WTC11 (cell line): ENCODE measurements at regions not wholly inside any gene's neighbourhood (a gene's known extent, or its start where the extent isn't known, plus 50 kb on each side); places are given as distances from the start of the nearest gene placed in this dataset.

ENCODE experiments used
- ATAC-seq: fragments of 200-7000 bp; cut with Tn5 transposase; 2 replicates; pipeline ENCODE4 v1.10.0; 2021; ENCODE audit warnings: mild to moderate bottlenecking, moderate library complexity
- CTCF ChIA-PET: fragments of 300-600 bp; sonication (Branson Sonifier 250); formaldehyde crosslinking; loops from one replicate; lab custom pipeline; 2021; ENCODE audit warnings: antibody characterized with exemption; lab: Charles Lee
- POLR2A ChIA-PET: fragments of 350-600 bp; sonication (Branson Sonifier 250); formaldehyde crosslinking; loops from one replicate; lab custom pipeline; 2021; ENCODE audit warnings: antibody characterized with exemption; lab: Charles Lee
- DNase-seq: peaks from one replicate; pipeline ENCODE4 v3.0.0; 2021; ENCODE audit warnings: low spot score
- H3K27ac Mint-ChIP-seq: 2 replicates; pipeline ENCODE4 v1.8.0; 2021; ENCODE audit warnings: mixed read lengths
- H3K27me3 Mint-ChIP-seq: 2 replicates; pipeline ENCODE4 v1.8.0; 2021; ENCODE audit warnings: low read depth, mild to moderate bottlenecking, moderate library complexity, mixed read lengths
- H3K36me3 Mint-ChIP-seq: 2 replicates; pipeline ENCODE4 v1.8.0; 2021; ENCODE audit warnings: mixed read lengths
- H3K4me1 Mint-ChIP-seq: 2 replicates; pipeline ENCODE4 v1.8.0; 2022; ENCODE audit warnings: mixed read lengths
- H3K4me3 Mint-ChIP-seq: 2 replicates; pipeline ENCODE4 v1.8.0; 2021; ENCODE audit warnings: mild to moderate bottlenecking, moderate library complexity, mixed read lengths
- H3K9me3 Mint-ChIP-seq: 2 replicates; pipeline ENCODE4 v1.8.0; 2021; ENCODE audit warnings: mixed read lengths
- CDX4 ChIP-seq: fragments of 250-450 bp; sonication (Bioruptor Pico); IDR thresholded peaks from 2 replicates; pipeline ENCODE4 v1.9.0; 2021; ENCODE audit warnings: moderate library complexity, mild to moderate bottlenecking, inconsistent platforms, borderline replicate concordance
- ERG ChIP-seq: fragments of 250-450 bp; sonication (Bioruptor Pico); IDR thresholded peaks from 2 replicates; pipeline ENCODE4 v1.8.0; 2021; ENCODE audit warnings: mild to moderate bottlenecking
- ESRRA ChIP-seq: sonication (generic); formaldehyde crosslinking; IDR thresholded peaks from 2 replicates; pipeline ENCODE4 v1.8.1; 2022; ENCODE audit warnings: mild to moderate bottlenecking, missing genetic modification reagents, borderline replicate concordance
- FOXP4 ChIP-seq: sonication (generic); formaldehyde crosslinking; IDR thresholded peaks from 2 replicates; pipeline ENCODE4 v1.8.0; 2022; ENCODE audit warnings: mild to moderate bottlenecking, missing genetic modification reagents
- GABPB1 ChIP-seq: sonication (generic); formaldehyde crosslinking; IDR thresholded peaks from 2 replicates; pipeline ENCODE4 v1.8.1; 2023; ENCODE audit warnings: mild to moderate bottlenecking, missing genetic modification reagents
- IRF2 ChIP-seq: sonication (generic); formaldehyde crosslinking; IDR thresholded peaks from 2 replicates; pipeline ENCODE4 v1.8.0; 2022; ENCODE audit warnings: low read depth, missing genetic modification reagents, borderline replicate concordance
- MAX ChIP-seq: sonication (generic); formaldehyde crosslinking; IDR thresholded peaks from 2 replicates; pipeline ENCODE4 v1.8.0; 2022; ENCODE audit warnings: mild to moderate bottlenecking, missing genetic modification reagents
- NR3C1 ChIP-seq: sonication (generic); formaldehyde crosslinking; conservative IDR thresholded peaks from 2 replicates; pipeline ENCODE4 v1.8.1; 2023; ENCODE audit warnings: low read depth, mild to moderate bottlenecking, missing genetic modification reagents
- OVOL2 ChIP-seq: fragments of 250-450 bp; sonication (Bioruptor Pico); IDR thresholded peaks from 2 replicates; pipeline ENCODE4 v1.9.0; 2021; ENCODE audit warnings: mild to moderate bottlenecking, borderline replicate concordance
- PREB ChIP-seq: sonication (generic); formaldehyde crosslinking; IDR thresholded peaks from 2 replicates; pipeline ENCODE4 v1.8.1; 2022; ENCODE audit warnings: mild to moderate bottlenecking, missing genetic modification reagents, moderate library complexity, borderline replicate concordance
- PRRX2 ChIP-seq: fragments of 250-450 bp; sonication (Bioruptor Pico); IDR thresholded peaks from 2 replicates; pipeline ENCODE4 v1.8.0; 2021; ENCODE audit warnings: mild to moderate bottlenecking
- RELA ChIP-seq: sonication (generic); formaldehyde crosslinking; IDR thresholded peaks from 2 replicates; pipeline ENCODE4 v1.8.1; 2022; ENCODE audit warnings: missing genetic modification reagents, mild to moderate bottlenecking, borderline replicate concordance
- RORB ChIP-seq: fragments of 250-450 bp; sonication (Bioruptor Pico); IDR thresholded peaks from 2 replicates; pipeline ENCODE4 v1.9.0; 2021; ENCODE audit warnings: mild to moderate bottlenecking
- SMAD3 ChIP-seq: sonication (generic); formaldehyde crosslinking; IDR thresholded peaks from 2 replicates; pipeline ENCODE4 v1.8.0; 2022; ENCODE audit warnings: missing genetic modification reagents, mild to moderate bottlenecking, borderline replicate concordance
- TCF7 ChIP-seq: sonication (generic); formaldehyde crosslinking; IDR thresholded peaks from 2 replicates; pipeline ENCODE4 v1.8.0; 2022; ENCODE audit warnings: mild to moderate bottlenecking, low read depth, missing genetic modification reagents, moderate library complexity
- USF2 ChIP-seq: sonication (generic); formaldehyde crosslinking; IDR thresholded peaks from 2 replicates; pipeline ENCODE4 v1.8.1; 2023; ENCODE audit warnings: mild to moderate bottlenecking, missing genetic modification reagents, moderate library complexity
- ZBTB21 ChIP-seq: sonication (generic); formaldehyde crosslinking; IDR thresholded peaks from 2 replicates; pipeline ENCODE4 v1.8.1; 2023; ENCODE audit warnings: mild to moderate bottlenecking, missing genetic modification reagents, borderline replicate concordance
- ZNF138 ChIP-seq: sonication (generic); formaldehyde crosslinking; conservative IDR thresholded peaks from 2 replicates; pipeline ENCODE4 v1.8.1; 2022; ENCODE audit warnings: mild to moderate bottlenecking, moderate library complexity, missing genetic modification reagents
- ZNF219 ChIP-seq: sonication (generic); formaldehyde crosslinking; IDR thresholded peaks from 2 replicates; pipeline ENCODE4 v1.8.0; 2023; ENCODE audit warnings: missing genetic modification reagents, mild to moderate bottlenecking, borderline replicate concordance
- ZNF416 ChIP-seq: fragments of 250-450 bp; sonication (Bioruptor Pico); IDR thresholded peaks from 2 replicates; pipeline ENCODE4 v1.9.0; 2021; ENCODE audit warnings: mild to moderate bottlenecking, inconsistent platforms

GRCh38 chr3:163572856-163573255 lies 1505.4 kb downstream of the SI start (continued):
- TF ChIP-seq ERG = no peak
- TF ChIP-seq NR3C1 = no peak
- no peak for TF ChIP-seq FOXP4
- TF ChIP-seq ZNF416 (CRISPR knock-in tag) = no peak
- TF ChIP-seq MAX (CRISPR knock-in tag) = no peak
- TF ChIP-seq GABPB1 (CRISPR knock-in tag) = no peak
- no peak for TF ChIP-seq CDX4 (CRISPR knock-in tag)
- no peak for TF ChIP-seq ESRRA
- TF ChIP-seq PRRX2 (CRISPR knock-in tag) = no peak
- no peak for TF ChIP-seq TCF7 (CRISPR knock-in tag)

GRCh38 chr3:163563485-163563884 lies 1514.8 kb downstream of the SI start:
- peaks cover 16% of the 10 kb centered on the region for H3K9me3 Mint-ChIP-seq
- ChIA-PET POLR2A (no interaction called here), CTCF (no interaction called here)
- DNase-seq (no peak), ATAC-seq (no peak)
- H3K4me3 Mint-ChIP-seq = no peak overlapping the region
- no peak overlapping the region for H3K27ac Mint-ChIP-seq
- peaks cover 16% of the 10 kb centered on the region for H3K4me1 Mint-ChIP-seq
- peaks cover 5% of the 10 kb centered on the region; the same call in 1 of the 2 replicates for H3K36me3 Mint-ChIP-seq
- no peak for TF ChIP-seq PREB (CRISPR knock-in tag)
- no peak for TF ChIP-seq RORB (CRISPR knock-in tag)
- TF ChIP-seq USF2 (CRISPR knock-in tag) = no peak
- H3K27me3 Mint-ChIP-seq = no peaks in the 10 kb centered on the region

GRCh38 chr3:163562625-163563024 lies 1515.7 kb downstream of the SI start:
- H3K27me3 Mint-ChIP-seq = no peaks in the 10 kb centered on the region
- ChIA-PET POLR2A (no interaction called here), CTCF (no interaction called here)
- DNase-seq (no peak), ATAC-seq (no peak)
- no peak overlapping the region for H3K27ac Mint-ChIP-seq
- H3K36me3 Mint-ChIP-seq = peaks cover 5% of the 10 kb centered on the region; the same call in 1 of the 2 replicates
- peaks cover 16% of the 10 kb centered on the region for H3K4me1 Mint-ChIP-seq
- H3K4me3 Mint-ChIP-seq = no peak overlapping the region
- H3K9me3 Mint-ChIP-seq = peaks cover 16% of the 10 kb centered on the region
- TF ChIP-seq ZBTB21 (CRISPR knock-in tag) (no peak), OVOL2 (no peak)

- Mint-ChIP-seq H3K27me3 (no peaks in the 10 kb centered on the region), H3K36me3 (peaks cover 5% of the 10 kb centered on the region; the same call in 1 of the 2 replicates), H3K4me1 (peaks cover 16% of the 10 kb centered on the region), H3K4me3 (no peak overlapping the region), H3K9me3 (peaks cover 16% of the 10 kb centered on the region), H3K27ac (peak overlapping the region; percentile 90)
- ATAC-seq (peak; percentile 84), DNase-seq (no peak)
- ChIA-PET POLR2A (no interaction called here), CTCF (interaction anchor here (0.8 kb wide), 2 partner anchors 17 to 71 kb away, joined by 3 read pairs; no protein-coding TSS in a partner anchor)
- TF ChIP-seq FOXP4 (no peak), IRF2 (CRISPR knock-in tag) (no peak), RELA (CRISPR knock-in tag) (no peak), SMAD3 (CRISPR knock-in tag) (no peak), ZNF138 (CRISPR knock-in tag) (no peak), ERG (no peak), ZNF219 (CRISPR knock-in tag) (no peak), PREB (CRISPR knock-in tag) (no peak)
Measured at GRCh38 chr3:163561151-163561550, 1517.1 kb downstream of the SI start.
